Endothelial cell (in vitro differentiated cells): ENCODE measurements at regions not wholly inside any gene's neighbourhood (a gene's known extent, or its start where the extent isn't known, plus 50 kb on each side); places are given as distances from the start of the nearest gene placed in this dataset.

Experiments used
- DNase-seq: peaks from one replicate; pipeline ENCODE4 v3.0.0; 2021; ENCODE audit warnings: low spot score
- H3K27ac Mint-ChIP-seq: one replicate; pipeline ENCODE4 v1.8.0; 2021; ENCODE audit warnings: mixed read lengths, inconsistent platforms; ENCODE audit not compliant: unreplicated experiment
- H3K27me3 Mint-ChIP-seq: one replicate; pipeline ENCODE4 v1.8.0; 2021; ENCODE audit warnings: mild to moderate bottlenecking, moderate library complexity, mixed read lengths, inconsistent platforms; ENCODE audit not compliant: unreplicated experiment
- H3K36me3 Mint-ChIP-seq: one replicate; pipeline ENCODE4 v1.8.0; 2021; ENCODE audit warnings: mild to moderate bottlenecking, low read depth, mixed read lengths, inconsistent platforms; ENCODE audit not compliant: unreplicated experiment
- H3K4me1 Mint-ChIP-seq: one replicate; pipeline ENCODE4 v1.8.0; 2021; ENCODE audit warnings: mild to moderate bottlenecking, mixed read lengths, inconsistent platforms; ENCODE audit not compliant: unreplicated experiment
- H3K4me3 Mint-ChIP-seq: one replicate; pipeline ENCODE4 v1.8.0; 2021; ENCODE audit warnings: mild to moderate bottlenecking, mixed read lengths, inconsistent platforms; ENCODE audit not compliant: unreplicated experiment
- H3K9me3 Mint-ChIP-seq: one replicate; pipeline ENCODE4 v1.8.0; 2021; ENCODE audit warnings: mixed read lengths, inconsistent platforms; ENCODE audit not compliant: unreplicated experiment
- CTCF ChIP-seq: fragments of 200-600 bp; sonication (generic); IDR thresholded peaks from one replicate; pipeline ENCODE4 v1.5.0; 2021; ENCODE audit warnings: antibody characterized with exemption; ENCODE audit not compliant: unreplicated experiment

DNA sequence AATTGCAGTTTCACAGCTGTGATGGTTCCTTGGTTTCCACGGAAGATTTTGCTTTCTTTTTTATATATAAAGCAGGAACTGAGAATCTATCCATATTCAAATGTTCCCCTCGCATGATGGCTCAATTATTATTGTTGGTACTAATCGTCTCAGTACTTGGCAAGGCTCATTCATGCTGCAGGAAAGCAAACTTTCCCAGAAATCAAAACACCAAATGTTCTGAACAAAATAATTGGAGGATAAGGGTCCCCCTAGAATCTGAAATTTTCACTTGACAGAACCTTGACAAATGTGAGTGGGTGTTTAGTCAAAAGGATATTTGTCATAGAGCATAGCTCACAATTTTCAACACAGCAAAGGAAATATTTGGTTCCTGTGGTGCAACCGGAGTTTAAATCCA lies 1598.6 kb upstream of the PCDH7 start:
- no peak overlapping the region for H3K4me3 Mint-ChIP-seq
- H3K9me3 Mint-ChIP-seq = no peaks in the 10 kb centered on the region
- no peak for TF ChIP-seq CTCF
- H3K27me3 Mint-ChIP-seq = no peaks in the 10 kb centered on the region
- DNase-seq = no peak
- no peaks in the 10 kb centered on the region for H3K4me1 Mint-ChIP-seq
- no peaks in the 10 kb centered on the region for H3K36me3 Mint-ChIP-seq
- no peak overlapping the region for H3K27ac Mint-ChIP-seq

DNA sequence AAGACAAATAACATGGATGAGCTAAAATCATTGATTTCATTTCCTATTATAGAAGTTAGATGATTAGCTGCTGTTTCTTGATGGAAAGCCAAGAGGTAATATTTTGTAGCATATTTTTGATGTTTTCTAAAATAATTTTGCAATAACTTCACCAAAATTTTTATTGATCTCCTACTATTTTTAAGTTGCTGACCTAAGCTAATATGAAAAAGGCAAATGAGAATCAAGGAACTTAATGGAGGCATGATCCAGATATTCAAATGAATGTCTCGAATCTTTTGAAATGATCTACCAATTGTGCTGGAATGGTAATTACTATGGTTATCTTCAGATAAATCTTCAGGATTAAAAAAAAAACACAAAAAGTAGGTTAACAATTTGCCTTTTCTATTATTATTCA lies 1591.4 kb upstream of the PCDH7 start:
- Mint-ChIP-seq H3K4me1 (no peaks in the 10 kb centered on the region), H3K9me3 (no peaks in the 10 kb centered on the region), H3K4me3 (no peak overlapping the region), H3K27ac (no peak overlapping the region), H3K27me3 (peaks cover 2% of the 10 kb centered on the region), H3K36me3 (no peaks in the 10 kb centered on the region)
- DNase-seq = no peak
- TF ChIP-seq CTCF = no peak

DNA sequence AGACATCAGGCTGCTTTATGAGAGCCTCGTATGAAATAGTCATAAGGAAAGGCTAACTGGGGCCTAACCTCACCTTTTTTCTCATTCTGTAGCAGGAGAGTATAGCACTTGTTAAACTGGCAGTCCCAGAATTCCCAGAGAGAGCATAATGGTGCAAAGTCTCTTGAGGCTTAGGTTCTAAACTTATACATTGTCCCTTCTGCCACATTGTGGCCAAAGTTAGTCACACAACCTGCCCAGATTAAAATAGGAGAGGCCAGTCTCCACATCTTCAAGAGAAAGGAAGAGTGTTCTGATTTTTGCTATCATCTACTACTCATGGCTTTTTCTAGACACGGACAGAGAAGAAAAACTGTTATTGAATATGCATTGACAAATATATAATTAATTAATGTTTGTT lies 1588.9 kb upstream of the PCDH7 start:
- Mint-ChIP-seq H3K9me3 (no peaks in the 10 kb centered on the region), H3K4me1 (no peaks in the 10 kb centered on the region), H3K27me3 (peaks cover 2% of the 10 kb centered on the region), H3K4me3 (no peak overlapping the region), H3K27ac (no peak overlapping the region), H3K36me3 (no peaks in the 10 kb centered on the region)
- no peak for DNase-seq
- no peak for TF ChIP-seq CTCF

GRCh38 chr4:29142708-29143107 lies 1577.5 kb upstream of the PCDH7 start:
- Mint-ChIP-seq H3K27me3 (no peaks in the 10 kb centered on the region), H3K27ac (no peak overlapping the region), H3K36me3 (no peaks in the 10 kb centered on the region), H3K4me1 (no peaks in the 10 kb centered on the region), H3K9me3 (no peaks in the 10 kb centered on the region), H3K4me3 (no peak overlapping the region)
- no peak for TF ChIP-seq CTCF
- DNase-seq = no peak

GRCh38 chr4:29151584-29151983 lies 1568.6 kb upstream of the PCDH7 start:
- H3K4me3 Mint-ChIP-seq = no peak overlapping the region
- H3K27me3 Mint-ChIP-seq = no peaks in the 10 kb centered on the region
- H3K36me3 Mint-ChIP-seq = no peaks in the 10 kb centered on the region
- no peaks in the 10 kb centered on the region for H3K9me3 Mint-ChIP-seq
- DNase-seq = no peak
- no peak overlapping the region for H3K27ac Mint-ChIP-seq
- peaks cover 22% of the 10 kb centered on the region for H3K4me1 Mint-ChIP-seq
- no peak for TF ChIP-seq CTCF
